DND-41 (cell line): ENCODE measurements at regions not wholly inside any gene's neighbourhood (a gene's known extent, or its start where the extent isn't known, plus 50 kb on each side); places are given as distances from the start of the nearest gene placed in this dataset.
"Not testable (repeated sequence)": the region's sequence is repeated elsewhere in the genome, so short reads cannot be mapped to it uniquely, and the experiment has no call there.

Experiments
- EZH2 ChIP-seq: IDR thresholded peaks from 3 replicates; pipeline ENCODE4 v1.6.1; 2012; ENCODE audit warnings: borderline replicate concordance, low read depth, mild to moderate bottlenecking, moderate library complexity, low read length, inconsistent platforms; ENCODE audit not compliant: severe bottlenecking
- TF ChIP-seq, protein P1 (sequence below): IDR thresholded peaks from 2 replicates; pipeline ENCODE4 v1.5.1; 2012; ENCODE audit warnings: borderline replicate concordance, low read length, moderate library complexity, mild to moderate bottlenecking; ENCODE audit not compliant: poor library complexity, severe bottlenecking; ENCODE audit errors: extremely low read depth

GRCh38 chrY:20936709-20937251 is 180.9 kb downstream of the RPS4Y2 start:
- not testable (repeated sequence) for TF ChIP-seq EZH2
- TF ChIP-seq, protein P1, sequence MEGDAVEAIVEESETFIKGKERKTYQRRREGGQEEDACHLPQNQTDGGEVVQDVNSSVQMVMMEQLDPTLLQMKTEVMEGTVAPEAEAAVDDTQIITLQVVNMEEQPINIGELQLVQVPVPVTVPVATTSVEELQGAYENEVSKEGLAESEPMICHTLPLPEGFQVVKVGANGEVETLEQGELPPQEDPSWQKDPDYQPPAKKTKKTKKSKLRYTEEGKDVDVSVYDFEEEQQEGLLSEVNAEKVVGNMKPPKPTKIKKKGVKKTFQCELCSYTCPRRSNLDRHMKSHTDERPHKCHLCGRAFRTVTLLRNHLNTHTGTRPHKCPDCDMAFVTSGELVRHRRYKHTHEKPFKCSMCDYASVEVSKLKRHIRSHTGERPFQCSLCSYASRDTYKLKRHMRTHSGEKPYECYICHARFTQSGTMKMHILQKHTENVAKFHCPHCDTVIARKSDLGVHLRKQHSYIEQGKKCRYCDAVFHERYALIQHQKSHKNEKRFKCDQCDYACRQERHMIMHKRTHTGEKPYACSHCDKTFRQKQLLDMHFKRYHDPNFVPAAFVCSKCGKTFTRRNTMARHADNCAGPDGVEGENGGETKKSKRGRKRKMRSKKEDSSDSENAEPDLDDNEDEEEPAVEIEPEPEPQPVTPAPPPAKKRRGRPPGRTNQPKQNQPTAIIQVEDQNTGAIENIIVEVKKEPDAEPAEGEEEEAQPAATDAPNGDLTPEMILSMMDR = not testable (repeated sequence)
